Osteocyte (in vitro differentiated cells): ENCODE measurements at regions not wholly inside any gene's neighbourhood (a gene's known extent, or its start where the extent isn't known, plus 50 kb on each side); places are given as distances from the start of the nearest gene placed in this dataset.

Experiments used
- DNase-seq: peaks from one replicate; pipeline ENCODE4 v3.0.0; 2021; ENCODE audit warnings: mixed read lengths; ENCODE audit not compliant: unreplicated experiment; ENCODE audit errors: extremely low spot score
- H3K27ac Mint-ChIP-seq: one replicate; pipeline ENCODE4 v1.8.0; 2021; ENCODE audit warnings: mild to moderate bottlenecking, mixed read lengths; ENCODE audit not compliant: unreplicated experiment
- H3K27me3 Mint-ChIP-seq: one replicate; pipeline ENCODE4 v1.8.0; 2021; ENCODE audit warnings: mixed read lengths; ENCODE audit not compliant: unreplicated experiment
- H3K36me3 Mint-ChIP-seq: one replicate; pipeline ENCODE4 v1.8.0; 2021; ENCODE audit warnings: mixed read lengths; ENCODE audit not compliant: unreplicated experiment
- H3K4me1 Mint-ChIP-seq: one replicate; pipeline ENCODE4 v1.8.0; 2021; ENCODE audit warnings: mixed read lengths; ENCODE audit not compliant: unreplicated experiment
- H3K4me3 Mint-ChIP-seq: one replicate; pipeline ENCODE4 v1.8.0; 2021; ENCODE audit warnings: mild to moderate bottlenecking, moderate library complexity, mixed read lengths; ENCODE audit not compliant: unreplicated experiment
- H3K9me3 Mint-ChIP-seq: one replicate; pipeline ENCODE4 v1.8.0; 2021; ENCODE audit warnings: mixed read lengths; ENCODE audit not compliant: unreplicated experiment
- CTCF ChIP-seq: fragments of 200-600 bp; sonication (generic); IDR thresholded peaks from 2 replicates; pipeline ENCODE4 v1.5.0; 2021; ENCODE audit warnings: antibody characterized with exemption, mild to moderate bottlenecking, moderate library complexity

GRCh38 chr19:34838753-34839431 lies 65.9 kb upstream of the ZNF599 start:
- Mint-ChIP-seq H3K27ac (no peak overlapping the region), H3K9me3 (peaks cover 3% of the 10 kb centered on the region), H3K4me3 (no peak overlapping the region), H3K36me3 (no peaks in the 10 kb centered on the region), H3K27me3 (peaks cover 7% of the 10 kb centered on the region), H3K4me1 (no peaks in the 10 kb centered on the region)
- peak; percentile 80 for DNase-seq
- no peak for TF ChIP-seq CTCF

GRCh38 chr19:34838248-34838647 lies 65.2 kb upstream of the ZNF599 start:
- Mint-ChIP-seq H3K4me3 (no peak overlapping the region), H3K27me3 (peaks cover 7% of the 10 kb centered on the region)

GRCh38 chr19:34837262-34837661 lies 64.2 kb upstream of the ZNF599 start:
- TF ChIP-seq CTCF, result no peak
- Mint-ChIP-seq H3K4me3 (no peak overlapping the region), H3K27me3 (peaks cover 7% of the 10 kb centered on the region), H3K4me1 (no peaks in the 10 kb centered on the region), H3K27ac (no peak overlapping the region), H3K9me3 (peaks cover 3% of the 10 kb centered on the region), H3K36me3 (no peaks in the 10 kb centered on the region)
- peak; percentile 64 for DNase-seq

More at GRCh38 chr19:34838248-34838647, 65.2 kb upstream of the ZNF599 start:
- Mint-ChIP-seq H3K36me3 (no peaks in the 10 kb centered on the region), H3K27ac (no peak overlapping the region), H3K4me1 (no peaks in the 10 kb centered on the region), H3K9me3 (peaks cover 3% of the 10 kb centered on the region)
- TF ChIP-seq CTCF, result no peak
- peak; percentile 56 for DNase-seq

- no peaks in the 10 kb centered on the region for H3K4me1 Mint-ChIP-seq
- H3K27me3 Mint-ChIP-seq, result peaks cover 7% of the 10 kb centered on the region
- peaks cover 3% of the 10 kb centered on the region for H3K9me3 Mint-ChIP-seq
- H3K4me3 Mint-ChIP-seq, result no peak overlapping the region
- no peaks in the 10 kb centered on the region for H3K36me3 Mint-ChIP-seq
- H3K27ac Mint-ChIP-seq, result no peak overlapping the region
- TF ChIP-seq CTCF, result no peak
- peak; percentile 46 for DNase-seq
These were observed 62.8 kb upstream of the ZNF599 start for GRCh38 chr19:34835631-34836351.

- Mint-ChIP-seq H3K27me3 (peaks cover 7% of the 10 kb centered on the region), H3K36me3 (no peaks in the 10 kb centered on the region), H3K4me1 (no peaks in the 10 kb centered on the region), H3K27ac (no peak overlapping the region), H3K4me3 (no peak overlapping the region), H3K9me3 (peaks cover 3% of the 10 kb centered on the region)
- no peak for TF ChIP-seq CTCF
- peak; percentile 72 for DNase-seq
These were observed 61.6 kb upstream of the ZNF599 start for GRCh38 chr19:34834472-34835061.
